Kidney epithelial cell (primary cell): ENCODE measurements at regions not wholly inside any gene's neighbourhood (a gene's known extent, or its start where the extent isn't known, plus 50 kb on each side); places are given as distances from the start of the nearest gene placed in this dataset.

Experiments used
- DNase-seq: peaks from one replicate; pipeline ENCODE4 v3.0.0-alpha.2; 2010; ENCODE audit warnings: low read depth
- H3K27me3 ChIP-seq: 2 replicates; pipeline ENCODE4 v1.6.0; 2011; ENCODE audit warnings: low read length; ENCODE audit not compliant: control insufficient read depth, insufficient read depth
- H3K36me3 ChIP-seq: 2 replicates; pipeline ENCODE4 v1.5.1; 2011; ENCODE audit warnings: low read length; ENCODE audit not compliant: control insufficient read depth, insufficient read depth
- H3K4me3 ChIP-seq: 2 replicates; pipeline ENCODE4 v1.5.1; 2011; ENCODE audit warnings: low read depth, mild to moderate bottlenecking, control low read depth, low read length
- CTCF ChIP-seq: IDR thresholded peaks from 2 replicates; pipeline ENCODE4 v1.5.1; 2011; ENCODE audit warnings: mild to moderate bottlenecking, moderate library complexity, low read length, control low read depth, inconsistent platforms; ENCODE audit not compliant: insufficient read depth, poor library complexity, severe bottlenecking

GRCh38 chr6:15980801-15981200 lies 148.1 kb upstream of the MYLIP start:
- TF ChIP-seq CTCF: no peak
- no peaks in the 10 kb centered on the region for H3K36me3 ChIP-seq
- no peaks in the 10 kb centered on the region for H3K27me3 ChIP-seq
- no peak for DNase-seq
- no peak overlapping the region for H3K4me3 ChIP-seq

GRCh38 chr6:15978426-15978825 lies 150.5 kb upstream of the MYLIP start:
- Histone ChIP-seq H3K36me3 (no peaks in the 10 kb centered on the region), H3K27me3 (no peaks in the 10 kb centered on the region), H3K4me3 (no peak overlapping the region)
- no peak for TF ChIP-seq CTCF
- DNase-seq: no peak

- no peaks in the 10 kb centered on the region for H3K36me3 ChIP-seq
- no peak overlapping the region for H3K4me3 ChIP-seq
- no peak for TF ChIP-seq CTCF
- H3K27me3 ChIP-seq: no peaks in the 10 kb centered on the region
- no peak for DNase-seq
Observed at GRCh38 chr6:15977050-15977449, 151.8 kb upstream of the MYLIP start.

- no peak overlapping the region for H3K4me3 ChIP-seq
- H3K27me3 ChIP-seq: no peaks in the 10 kb centered on the region
- no peak for DNase-seq
- H3K36me3 ChIP-seq: no peaks in the 10 kb centered on the region
- no peak for TF ChIP-seq CTCF
Observed at GRCh38 chr6:15974817-15975216, 154.1 kb upstream of the MYLIP start.

GRCh38 chr6:15970517-15970916 lies 158.4 kb upstream of the MYLIP start:
- Histone ChIP-seq H3K4me3 (no peak overlapping the region), H3K27me3 (no peaks in the 10 kb centered on the region), H3K36me3 (no peaks in the 10 kb centered on the region)
- no peak for DNase-seq
- TF ChIP-seq CTCF: no peak

GRCh38 chr6:15969236-15969778 lies 159.6 kb upstream of the MYLIP start:
- no peak for TF ChIP-seq CTCF
- H3K27me3 ChIP-seq: no peaks in the 10 kb centered on the region
- no peak overlapping the region for H3K4me3 ChIP-seq
- DNase-seq: no peak
- H3K36me3 ChIP-seq: no peaks in the 10 kb centered on the region
